Astrocyte (in vitro differentiated cells and primary cell): ENCODE measurements at regions not wholly inside any gene's neighbourhood (a gene's known extent, or its start where the extent isn't known, plus 50 kb on each side); places are given as distances from the start of the nearest gene placed in this dataset.

Source experiments
- CTCF ChIP-seq: IDR thresholded peaks from 2 replicates; pipeline ENCODE4 v1.5.1; 2011; ENCODE audit warnings: low read depth, mild to moderate bottlenecking, inconsistent platforms, low read length, moderate library complexity; ENCODE audit not compliant: insufficient read depth
- EZH2 ChIP-seq: IDR thresholded peaks from 2 replicates; pipeline ENCODE4 v1.6.1; 2012; ENCODE audit warnings: mild to moderate bottlenecking, low read length, inconsistent platforms; ENCODE audit not compliant: insufficient read depth

DNA sequence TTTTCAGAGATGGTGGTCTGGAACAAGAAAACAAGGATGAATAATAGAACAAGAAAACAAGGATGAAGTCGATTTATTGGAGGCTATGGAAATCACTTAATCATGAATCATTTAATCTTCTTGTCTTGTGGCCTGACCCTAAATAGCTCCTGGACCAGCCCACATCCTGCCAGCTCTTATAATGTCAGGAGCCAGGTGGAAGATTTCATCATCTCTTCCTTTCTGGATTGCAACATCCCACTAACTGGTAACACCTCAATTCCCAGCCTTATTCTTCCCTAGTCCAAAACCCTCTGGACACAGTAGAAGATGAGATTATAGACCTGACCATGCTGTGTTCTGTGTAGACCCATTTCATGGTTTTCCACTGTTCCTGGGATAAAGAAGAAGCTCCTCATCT, 470.1 kb upstream of the USP9Y start:
- no peak for TF ChIP-seq EZH2
- TF ChIP-seq CTCF: no peak
